NCI-H526 treated with DMSO at 0.1 percent for 48 hours (cell line): ENCODE measurements at regions not wholly inside any gene's neighbourhood (a gene's known extent, or its start where the extent isn't known, plus 50 kb on each side); places are given as distances from the start of the nearest gene placed in this dataset.
"Not testable (repeated sequence)": the region's sequence is repeated elsewhere in the genome, so short reads cannot be mapped to it uniquely, and the experiment has no call there.

ENCODE experiments used
- DNase-seq: peaks from one replicate; lab custom pipeline; 2025; lab: John Stamatoyannopoulos, UW

DNA sequence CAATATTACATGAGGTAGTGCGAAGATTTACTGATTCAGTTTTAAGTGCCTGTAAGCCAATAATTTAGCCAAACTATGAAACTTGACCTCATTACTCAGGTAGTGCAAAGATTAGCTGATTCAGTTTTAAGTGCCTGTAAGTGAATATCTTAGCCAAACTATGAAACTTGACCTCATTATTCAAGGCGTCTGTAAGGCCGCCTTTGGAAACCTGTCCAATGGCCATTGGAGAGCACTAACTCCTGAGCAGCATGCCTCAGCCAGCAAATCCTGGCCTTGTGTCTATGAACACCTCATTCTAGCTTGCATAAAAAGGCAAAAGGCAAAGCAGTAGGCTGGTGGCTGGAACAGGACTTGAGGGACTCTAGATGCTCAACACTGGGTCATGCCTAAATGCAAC, 127.0 kb upstream of the GPR12 start:
- DNase-seq = no peak

DNA sequence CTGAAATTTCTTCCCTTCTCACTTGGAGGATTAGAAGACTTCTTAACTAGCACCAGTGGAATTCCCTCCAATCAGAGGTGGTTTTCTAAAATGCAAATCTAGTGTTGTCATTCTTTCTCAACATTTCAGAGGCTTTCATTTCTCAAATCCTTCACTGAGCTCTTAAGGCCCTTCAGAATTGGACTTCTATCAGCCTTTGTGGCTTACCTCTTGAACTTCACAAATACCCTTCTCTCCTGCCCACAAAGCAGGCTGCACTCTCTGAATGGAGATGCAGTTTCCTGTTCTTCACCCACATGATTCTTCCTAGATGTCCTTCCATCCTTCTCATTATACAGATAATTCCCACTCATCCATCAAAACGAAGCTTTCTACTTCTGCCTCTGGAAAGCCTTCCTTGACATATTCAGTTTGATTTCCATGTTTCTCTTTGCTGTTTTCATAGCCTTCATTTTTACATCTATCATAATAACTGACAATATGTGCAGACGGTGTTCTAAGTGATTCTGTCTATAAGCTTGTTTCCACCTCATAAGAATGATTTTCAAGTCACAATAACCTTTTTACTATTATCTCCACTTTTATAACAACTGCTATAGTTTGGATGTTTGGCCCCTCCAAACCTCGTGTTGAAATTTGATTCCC, 123.1 kb upstream of the GPR12 start:
- no peak for DNase-seq

DNA sequence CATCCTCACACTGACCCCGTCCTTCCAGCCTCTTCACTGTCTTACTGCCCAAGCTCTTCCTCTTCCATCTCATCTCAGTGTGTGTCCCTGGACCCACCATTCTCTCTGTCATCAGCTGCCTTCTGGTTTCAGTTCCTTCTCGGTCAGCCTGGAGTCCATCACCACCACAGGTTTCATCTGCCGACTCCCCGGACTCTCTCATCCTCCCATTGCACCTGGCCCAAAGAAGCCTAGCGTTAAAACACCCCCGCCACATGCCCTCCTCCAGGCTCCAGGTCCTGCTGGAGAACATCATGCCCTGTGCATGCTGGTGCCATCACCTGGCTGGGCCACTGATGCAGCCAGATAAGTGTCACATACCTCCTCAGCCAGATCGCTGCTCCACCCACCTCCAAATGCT, 122.1 kb upstream of the GPR12 start:
- DNase-seq = no peak

DNA sequence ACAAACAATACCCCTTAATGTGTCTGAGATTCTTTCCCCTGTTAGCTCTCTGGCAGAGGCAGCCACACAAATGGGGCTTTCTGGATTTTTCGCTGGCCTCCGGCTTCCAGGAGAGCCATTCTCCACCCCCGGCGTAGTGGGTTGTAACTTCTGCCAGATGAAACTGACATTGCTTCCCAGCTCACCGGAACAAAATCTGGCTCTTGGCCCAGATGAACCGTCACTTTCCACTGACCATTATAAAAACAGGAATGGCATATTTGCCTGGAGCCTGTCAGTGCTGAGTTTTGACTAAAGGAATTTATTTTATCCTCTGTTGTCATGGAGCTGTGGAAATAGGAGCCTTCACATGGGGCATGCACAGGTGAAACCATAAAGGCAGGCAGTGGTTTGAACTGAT, 120.6 kb upstream of the GPR12 start:
- DNase-seq = no peak

DNA sequence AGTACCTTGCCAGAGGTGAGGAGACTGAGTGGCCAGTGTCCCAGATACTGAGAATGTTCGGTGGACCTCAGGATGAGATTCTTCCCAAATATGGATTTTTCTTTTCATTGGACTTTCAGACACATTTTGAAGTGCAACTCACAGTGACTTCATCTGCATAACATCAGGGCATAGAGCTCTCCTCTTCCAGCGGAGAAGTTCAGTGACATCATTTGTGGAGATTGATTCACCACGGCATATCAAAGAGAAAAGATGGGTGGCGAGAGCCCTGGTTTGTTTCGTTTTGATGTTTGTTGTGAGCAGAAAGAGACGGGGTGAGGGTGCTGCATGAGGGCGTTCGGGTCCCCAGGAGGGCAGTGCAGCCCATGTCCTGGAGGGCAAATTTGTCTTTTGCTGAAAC, 120.1 kb upstream of the GPR12 start:
- no peak for DNase-seq

DNA sequence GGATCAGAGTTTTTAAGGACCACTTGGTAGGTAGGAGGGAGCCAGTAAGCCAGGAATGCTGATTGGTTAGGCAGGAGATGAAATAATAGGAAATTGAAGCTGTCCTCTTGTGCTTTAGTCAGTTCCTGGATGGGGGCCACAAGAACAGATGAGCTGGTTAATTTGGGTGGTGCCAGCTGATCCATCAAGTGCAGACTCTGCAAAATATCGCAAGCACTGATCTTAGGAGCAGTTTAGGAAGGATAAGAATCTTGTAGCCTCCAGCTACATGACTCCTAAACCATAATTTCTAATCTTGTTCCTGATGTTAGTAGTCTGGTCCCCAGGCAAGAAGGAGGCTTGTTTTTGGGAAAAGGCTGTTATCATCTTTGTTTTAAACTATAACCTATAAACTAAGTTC, 117.9 kb upstream of the GPR12 start:
- DNase-seq = no peak

DNA sequence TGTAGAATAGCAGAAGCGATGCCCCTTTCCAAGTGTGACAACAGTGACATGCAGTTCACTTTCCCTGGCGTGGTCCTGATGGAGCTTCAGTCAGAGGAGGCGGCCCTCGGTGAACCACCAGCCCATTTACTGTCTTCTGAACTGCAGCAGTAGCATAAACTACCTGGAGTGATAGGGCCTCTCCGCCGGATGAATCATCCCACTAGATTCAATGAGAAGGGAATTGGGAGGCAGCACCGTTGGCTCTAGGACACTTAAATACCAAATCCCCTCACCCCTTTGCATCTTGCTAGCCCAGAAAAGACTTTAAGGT, 112.8 kb upstream of the GPR12 start:
- DNase-seq = no peak

DNA sequence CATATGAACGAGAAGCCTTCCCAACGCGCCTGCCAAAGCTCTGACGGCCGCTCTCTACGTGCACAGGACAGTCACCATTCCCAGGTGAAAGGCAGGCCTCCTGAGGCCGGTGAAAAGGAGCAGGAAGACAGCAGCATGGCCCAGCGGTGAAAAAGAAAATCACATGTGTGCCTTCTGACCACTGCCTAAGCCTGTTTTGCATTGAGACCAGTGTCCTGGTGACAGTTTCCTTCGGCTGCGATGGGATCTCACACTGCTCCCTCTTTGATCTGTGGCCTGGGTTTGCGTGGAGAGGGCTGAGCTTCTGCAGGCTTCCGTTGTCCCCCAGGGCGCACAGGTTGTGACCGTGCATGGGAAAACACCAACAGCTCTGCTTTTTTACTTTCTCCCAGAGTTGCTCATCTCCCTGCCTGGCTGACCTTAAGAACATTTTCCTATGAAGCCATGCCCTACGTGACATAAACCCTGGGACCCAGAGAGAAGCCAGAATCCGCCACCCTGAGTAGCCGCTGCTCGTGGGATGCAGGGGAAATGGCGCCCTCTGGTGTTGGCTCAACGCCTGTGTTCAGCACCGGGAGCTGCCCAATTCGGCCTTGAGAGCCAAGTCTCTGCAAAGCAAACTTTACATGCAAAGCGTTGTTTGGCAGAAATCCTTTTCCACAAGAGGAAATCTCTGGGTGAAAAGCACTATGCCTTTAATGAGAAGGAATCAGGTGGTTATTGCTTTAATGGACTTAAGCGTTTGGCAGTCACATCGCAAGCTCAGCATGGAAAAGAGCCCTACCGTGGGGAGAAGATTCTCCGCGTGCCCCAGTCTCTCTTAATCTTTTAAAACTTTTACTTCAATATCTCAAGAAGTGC, 112.2 kb upstream of the GPR12 start:
- peak; percentile 95 for DNase-seq

DNA sequence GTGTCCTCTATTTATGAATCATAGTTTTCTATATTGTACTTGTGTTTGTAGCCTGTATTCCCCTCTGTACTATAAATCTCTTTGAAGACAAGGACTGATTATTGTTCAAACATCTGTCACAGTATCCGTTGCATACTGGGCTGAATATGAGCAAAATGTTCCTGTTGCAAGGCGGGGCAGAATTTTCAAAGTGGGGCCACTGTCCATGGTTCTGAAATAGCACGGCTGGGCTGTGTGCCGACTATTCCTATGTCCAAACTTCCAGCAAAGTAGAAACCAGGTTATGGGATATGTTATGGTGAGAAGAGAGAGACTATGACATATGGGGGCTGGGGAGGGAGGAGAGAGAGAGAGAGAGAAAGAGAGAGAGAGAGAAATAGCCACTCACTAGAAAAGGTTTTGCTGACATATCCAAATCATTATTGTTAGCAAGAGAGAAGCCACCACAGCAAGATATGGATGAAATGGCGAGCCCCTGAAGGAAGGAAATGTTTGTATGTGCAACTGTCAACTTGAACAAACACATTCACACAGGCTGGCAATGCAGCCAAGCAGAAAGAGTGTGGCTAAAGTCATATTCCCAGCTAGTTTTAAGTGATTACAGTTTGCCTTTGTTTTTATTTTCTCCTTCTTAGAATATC, 107.0 kb upstream of the GPR12 start:
- no peak for DNase-seq

DNA sequence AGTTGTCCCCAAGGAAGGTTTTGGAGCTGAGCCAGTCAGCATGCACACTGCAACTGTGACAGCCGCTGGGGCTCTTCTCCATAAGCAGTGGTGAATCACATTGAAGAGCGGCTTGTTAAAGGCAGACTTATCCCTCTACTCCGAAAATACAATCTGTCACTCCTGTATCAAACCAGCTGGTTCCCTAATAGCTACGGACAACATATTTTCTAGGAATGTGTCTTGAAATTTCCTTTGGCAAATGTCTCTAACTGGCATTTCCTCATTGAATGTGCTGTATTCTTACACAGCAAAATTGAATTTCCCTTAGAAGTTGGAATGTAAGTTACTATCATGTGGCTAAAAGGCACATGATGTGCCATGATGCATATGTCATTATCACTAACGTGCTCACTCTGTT, 104.0 kb upstream of the GPR12 start:
- no peak for DNase-seq

DNA sequence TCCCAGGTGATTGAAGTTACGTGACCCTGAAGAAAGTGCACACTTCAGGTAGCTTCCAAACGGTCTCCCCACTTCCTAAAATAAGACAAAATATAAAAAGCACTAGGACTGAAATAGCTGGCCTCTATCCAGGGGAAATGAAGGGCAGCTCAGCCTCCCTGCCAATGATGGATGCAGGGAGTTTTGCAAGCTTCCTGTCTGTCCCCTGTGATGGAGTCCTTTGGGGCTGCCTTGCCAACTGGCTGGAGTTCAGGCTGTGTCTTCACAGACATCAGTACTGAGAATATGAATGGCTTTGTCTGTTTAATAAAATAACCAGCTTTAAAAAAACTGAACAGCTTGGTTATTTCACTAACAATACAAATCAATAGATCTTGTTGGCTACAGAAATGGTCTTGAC, 101.4 kb upstream of the GPR12 start:
- no peak for DNase-seq

DNA sequence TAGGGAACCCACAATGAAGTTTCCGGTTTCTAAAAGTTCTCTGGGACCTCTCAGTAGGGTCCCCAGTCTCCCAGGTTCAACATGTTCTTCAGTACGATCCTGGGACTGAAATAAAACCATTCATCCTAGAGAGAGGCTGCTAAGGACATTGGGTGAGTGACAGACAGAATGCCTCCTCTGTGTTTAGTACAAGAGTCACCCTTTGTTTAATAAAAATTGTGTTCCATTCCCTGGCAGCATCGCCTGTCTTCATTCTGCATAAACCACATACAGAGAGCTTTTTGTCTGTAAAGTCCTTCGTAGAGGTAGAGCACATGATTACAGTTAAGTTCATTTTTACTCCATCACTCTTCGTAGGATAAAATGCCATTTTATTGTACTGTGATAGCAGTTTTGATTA, 95.3 kb upstream of the GPR12 start:
- no peak for DNase-seq

DNA sequence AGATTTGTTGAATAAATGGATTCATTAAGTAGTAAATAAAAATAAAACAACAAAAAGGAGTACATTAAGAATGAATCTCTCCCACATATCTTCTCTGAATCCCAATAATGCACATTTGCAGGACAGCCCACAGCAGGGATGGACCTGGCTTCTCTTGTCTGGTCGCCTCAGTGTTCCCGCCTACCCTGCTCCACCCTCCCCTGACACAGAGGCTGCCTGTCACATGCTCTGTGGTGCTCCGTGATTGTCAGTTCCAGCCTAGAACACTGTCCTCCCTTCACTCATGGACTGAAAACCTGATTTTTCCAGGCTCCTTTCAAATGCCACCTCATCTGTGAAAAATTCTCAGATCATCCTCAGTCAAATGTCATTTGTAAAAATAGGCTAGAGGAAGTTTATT, 94.5 kb upstream of the GPR12 start:
- no peak for DNase-seq

DNA sequence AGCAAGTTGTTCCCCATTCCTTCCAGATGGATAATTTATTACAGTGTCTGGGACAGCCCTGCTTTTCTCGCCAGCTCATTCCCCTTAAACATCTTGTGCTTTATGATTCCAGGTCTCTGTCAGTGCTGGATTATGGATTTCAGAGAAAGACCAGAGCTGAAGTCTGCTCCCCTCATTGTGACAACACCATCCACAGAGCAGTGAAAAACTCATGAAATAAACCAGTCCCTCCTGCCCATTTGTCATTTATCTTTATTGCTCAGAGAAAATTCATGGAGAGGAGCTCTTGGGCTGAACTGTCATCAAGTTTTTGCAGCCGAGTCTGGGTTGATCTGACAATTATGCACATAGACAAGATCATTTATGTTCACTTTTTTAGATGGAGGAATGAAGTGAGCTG, 92.7 kb upstream of the GPR12 start:
- DNase-seq = no peak

DNA sequence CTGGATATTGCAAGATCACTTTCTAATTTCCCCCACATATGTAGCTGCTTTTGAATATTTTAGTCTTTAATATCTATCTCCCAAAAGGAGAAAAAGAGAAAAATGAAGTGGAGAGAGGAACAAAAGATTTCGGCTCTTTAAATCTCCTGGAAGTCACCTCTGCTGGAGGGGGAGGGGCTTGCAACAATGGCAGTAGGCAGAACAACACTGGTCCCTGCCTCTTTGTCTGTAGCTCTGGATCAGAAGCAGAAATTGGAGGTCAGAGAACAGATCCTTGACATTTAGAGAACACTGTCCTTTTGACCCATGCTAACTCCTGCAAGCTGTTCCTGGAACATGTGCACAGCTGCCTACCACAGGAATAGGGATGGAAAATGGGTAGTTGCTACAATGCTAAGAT, 86.7 kb upstream of the GPR12 start:
- DNase-seq = no peak

DNA sequence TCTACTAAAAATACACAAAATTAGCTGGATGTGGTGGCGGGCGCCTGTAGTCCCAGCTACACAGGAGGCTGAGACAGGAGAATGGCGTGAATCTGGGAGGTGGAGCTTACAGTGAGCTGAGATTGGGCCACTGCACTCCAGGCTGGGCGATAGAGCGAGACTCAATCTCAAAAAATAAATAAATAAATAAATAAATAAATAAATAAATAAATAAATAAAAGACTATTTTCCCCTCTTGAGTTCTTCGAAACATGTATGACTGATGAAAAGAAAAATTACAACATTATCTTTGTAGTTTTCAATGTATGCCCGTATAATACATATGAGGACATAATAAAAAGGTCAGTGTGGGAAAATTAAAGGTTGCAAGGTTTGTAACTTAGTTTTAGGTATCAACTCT, 84.5 kb upstream of the GPR12 start:
- DNase-seq = not testable (repeated sequence)

DNA sequence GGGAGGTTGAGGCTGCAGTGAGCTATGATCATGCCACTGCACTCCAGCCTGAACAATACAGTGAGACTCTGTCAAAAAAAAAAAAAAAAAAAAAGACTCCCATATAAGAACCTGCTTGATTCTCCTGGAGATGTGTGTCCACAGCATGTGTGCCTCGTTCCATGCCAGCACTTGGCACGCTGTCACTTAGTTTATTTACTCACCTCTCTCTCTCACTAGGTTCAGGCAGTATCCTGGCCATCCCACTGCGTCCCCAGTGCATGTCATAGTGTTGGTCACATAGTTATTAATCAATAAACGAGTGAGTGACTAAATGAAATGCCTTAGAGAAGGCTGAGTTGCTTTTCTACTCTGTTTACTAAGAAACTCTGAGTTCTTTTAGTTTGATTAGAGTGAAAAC, 79.1 kb upstream of the GPR12 start:
- no peak for DNase-seq

DNA sequence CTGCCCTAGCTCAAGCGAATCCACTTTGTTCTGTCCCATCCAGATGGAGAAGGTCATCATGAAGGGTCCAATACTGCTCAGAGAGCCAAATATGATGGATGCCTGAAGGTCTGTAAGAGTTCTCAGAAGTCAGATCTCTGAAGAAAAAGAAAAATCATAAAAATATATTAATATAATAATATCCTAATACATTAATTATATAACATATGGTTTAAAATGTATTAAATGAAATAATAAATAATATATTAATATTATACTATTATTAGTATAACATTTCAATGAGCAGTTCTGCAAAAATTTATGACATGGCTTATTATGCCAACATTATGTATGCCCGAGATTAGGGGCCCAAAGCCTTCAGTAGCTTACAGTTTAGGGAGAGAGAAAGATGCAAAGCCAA, 78.2 kb upstream of the GPR12 start:
- no peak for DNase-seq

DNA sequence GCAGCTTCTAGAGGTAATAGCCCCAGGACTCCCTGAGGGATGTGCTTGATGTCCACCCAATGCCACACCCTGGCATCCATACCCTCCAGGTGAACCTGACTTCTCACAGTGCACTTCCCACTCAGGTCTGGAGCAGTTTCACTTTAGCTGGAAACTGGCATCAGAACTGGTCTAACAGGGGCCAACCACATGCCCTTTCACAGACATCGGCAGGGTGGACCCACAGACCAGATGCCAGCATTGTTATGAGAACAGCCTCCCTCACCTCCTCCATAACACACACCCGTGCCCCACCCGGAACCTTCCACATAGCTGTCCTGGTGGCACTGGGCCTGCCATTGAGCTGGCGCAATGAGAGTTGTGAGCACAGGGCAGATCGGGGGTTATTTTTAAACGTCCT, 77.4 kb upstream of the GPR12 start:
- DNase-seq = no peak

DNA sequence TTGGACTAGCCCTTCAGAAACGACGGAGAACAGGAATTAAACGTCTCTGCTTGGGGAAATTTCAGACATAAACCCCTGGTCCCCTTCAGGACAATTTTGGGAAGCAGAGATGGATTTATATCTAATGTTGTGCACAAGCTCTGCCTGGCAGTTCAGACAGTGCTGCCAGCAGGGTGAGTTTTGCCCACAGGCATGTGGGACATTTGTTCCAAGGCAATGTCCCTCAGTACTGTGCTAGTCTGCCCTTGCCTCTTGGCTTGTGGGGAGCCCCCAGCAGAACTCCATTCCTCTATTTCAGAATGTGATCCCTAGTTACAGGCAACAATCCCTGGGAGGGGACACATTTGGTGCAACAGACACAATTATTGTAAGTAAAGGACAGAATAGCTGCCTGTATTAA, 76.5 kb upstream of the GPR12 start:
- DNase-seq = no peak

DNA sequence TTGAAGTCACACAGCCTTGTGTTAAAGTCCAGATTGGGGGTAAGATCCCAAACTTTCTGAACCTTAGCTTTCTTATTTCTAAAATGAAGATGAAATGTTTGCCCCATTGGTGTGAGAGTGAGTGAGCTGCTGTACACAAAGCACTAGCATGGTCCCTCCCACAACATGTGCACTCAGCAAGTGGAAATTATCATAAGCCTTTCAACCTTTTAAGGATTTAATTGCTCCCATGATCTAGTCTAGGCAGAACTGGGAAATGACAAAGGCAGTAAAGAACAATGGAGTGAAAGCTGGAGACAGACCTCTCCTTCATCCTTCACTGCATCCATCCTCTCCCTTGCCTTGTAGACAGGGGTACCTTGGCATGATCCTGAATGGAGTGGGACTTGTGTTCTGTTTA, 76.0 kb upstream of the GPR12 start:
- DNase-seq = no peak

DNA sequence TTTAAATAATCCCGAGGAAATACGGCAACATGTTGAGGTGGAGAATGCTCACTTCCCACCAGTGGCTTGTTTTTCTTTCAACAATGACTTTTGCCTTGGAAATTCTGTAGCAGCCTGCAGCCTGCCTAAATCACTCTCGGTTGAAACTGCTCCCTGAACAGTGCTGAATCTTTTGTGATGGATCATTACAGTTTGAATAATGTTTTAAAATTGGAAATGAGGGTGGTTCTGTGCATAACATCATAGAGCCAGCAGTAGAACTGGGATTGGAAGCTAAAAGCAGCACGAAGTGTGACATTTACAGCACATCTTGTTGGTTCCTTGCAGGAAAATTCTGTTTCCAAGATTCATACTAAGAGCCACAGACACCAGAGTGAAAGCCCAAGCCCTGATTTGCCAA, 74.1 kb upstream of the GPR12 start:
- no peak for DNase-seq

DNA sequence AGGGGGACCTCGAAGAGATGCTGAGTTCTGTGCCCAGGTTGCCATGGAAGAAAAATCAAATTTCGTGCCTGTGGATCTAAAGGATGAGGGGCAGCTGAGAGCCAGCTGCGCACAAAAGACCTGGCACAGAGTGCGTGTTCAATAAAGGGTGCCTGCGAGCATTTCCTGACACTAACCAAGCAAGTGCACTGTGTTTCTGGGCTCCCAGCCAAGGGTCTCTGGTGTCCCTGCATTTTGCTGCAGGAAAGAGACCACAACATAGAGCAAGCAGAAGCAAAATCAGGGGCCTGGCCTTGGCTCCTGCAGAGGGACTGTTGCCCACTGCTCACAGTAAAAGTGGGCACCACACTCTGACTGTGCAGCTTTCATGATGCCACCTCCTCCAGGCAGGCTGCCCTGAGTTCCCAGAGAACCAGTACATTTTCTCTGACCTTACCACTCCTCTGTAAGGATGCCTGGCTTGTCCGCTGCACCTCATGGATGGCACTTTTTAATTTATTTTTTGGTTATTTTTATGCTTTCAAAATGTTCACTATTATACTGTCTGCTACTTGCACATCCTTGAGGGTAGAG, 70.8 kb upstream of the GPR12 start:
- DNase-seq = no peak
